NOMO-1 treated with DMSO at 0.1 percent for 48 hours (cell line): ENCODE measurements at regions not wholly inside any gene's neighbourhood (a gene's known extent, or its start where the extent isn't known, plus 50 kb on each side); places are given as distances from the start of the nearest gene placed in this dataset.

Experiments
- DNase-seq: peaks from one replicate; lab custom pipeline; 2025; ENCODE audit not compliant: unreplicated experiment; lab: John Stamatoyannopoulos, UW

- peak; percentile 65 for DNase-seq
These were observed 103.4 kb upstream of the IRX3 start for GRCh38 chr16:54389836-54390494.

- no peak for DNase-seq
These were observed 98.6 kb upstream of the IRX3 start for GRCh38 chr16:54385141-54385540.

GRCh38 chr16:54381601-54382313 lies 95.2 kb upstream of the IRX3 start:
- DNase-seq: no peak

- DNase-seq: no peak
These were observed 88.5 kb upstream of the IRX3 start for GRCh38 chr16:54375071-54375470.

- peak; percentile 89 for DNase-seq
These were observed 87.2 kb upstream of the IRX3 start for GRCh38 chr16:54373534-54374520.

GRCh38 chr16:54370278-54371040 lies 83.9 kb upstream of the IRX3 start:
- no peak for DNase-seq

GRCh38 chr16:54369861-54370260 lies 83.3 kb upstream of the IRX3 start:
- DNase-seq: peak; percentile 58

GRCh38 chr16:54366943-54367342 lies 80.4 kb upstream of the IRX3 start:
- DNase-seq: no peak

- no peak for DNase-seq
These were observed 79.5 kb upstream of the IRX3 start for GRCh38 chr16:54365990-54366634.

GRCh38 chr16:54363766-54364165 lies 77.2 kb upstream of the IRX3 start:
- peak; percentile 8 for DNase-seq

- DNase-seq: no peak
These were observed 76.1 kb upstream of the IRX3 start for GRCh38 chr16:54362591-54363206.

- DNase-seq: peak; percentile 28
These were observed 74.7 kb upstream of the IRX3 start for GRCh38 chr16:54361246-54361645.

GRCh38 chr16:54360681-54361080 lies 74.1 kb upstream of the IRX3 start:
- DNase-seq: no peak

GRCh38 chr16:54359555-54359954 lies 73.0 kb upstream of the IRX3 start:
- no peak for DNase-seq

- no peak for DNase-seq
These were observed 72.5 kb upstream of the IRX3 start for GRCh38 chr16:54359081-54359480.

- no peak for DNase-seq
These were observed 69.8 kb upstream of the IRX3 start for GRCh38 chr16:54356391-54356790.

- no peak for DNase-seq
These were observed 68.7 kb upstream of the IRX3 start for GRCh38 chr16:54355251-54355650.

GRCh38 chr16:54353097-54353496 lies 66.5 kb upstream of the IRX3 start:
- DNase-seq: no peak

- no peak for DNase-seq
These were observed 64.6 kb upstream of the IRX3 start for GRCh38 chr16:54351171-54351570.

GRCh38 chr16:54347961-54348360 lies 61.4 kb upstream of the IRX3 start:
- no peak for DNase-seq
